ENCODE measurements at regions not wholly inside any gene's neighbourhood (a gene's known extent, or its start where the extent isn't known, plus 50 kb on each side); places are given as distances from the start of the nearest gene placed in this dataset.
"Not testable (repeated sequence)": the region's sequence is repeated elsewhere in the genome, so short reads cannot be mapped to it uniquely, and the experiment has no call there.

GRCh38 chr22:25417826-25418225, 146.6 kb upstream of the GRK3 start:
- DNase-seq (ENCODE audit: low spot score), result not testable (repeated sequence)

- DNase-seq (ENCODE audit: low spot score), result no peak
Measured at GRCh38 chr22:25419247-25420113, 145.0 kb upstream of the GRK3 start.

DNA sequence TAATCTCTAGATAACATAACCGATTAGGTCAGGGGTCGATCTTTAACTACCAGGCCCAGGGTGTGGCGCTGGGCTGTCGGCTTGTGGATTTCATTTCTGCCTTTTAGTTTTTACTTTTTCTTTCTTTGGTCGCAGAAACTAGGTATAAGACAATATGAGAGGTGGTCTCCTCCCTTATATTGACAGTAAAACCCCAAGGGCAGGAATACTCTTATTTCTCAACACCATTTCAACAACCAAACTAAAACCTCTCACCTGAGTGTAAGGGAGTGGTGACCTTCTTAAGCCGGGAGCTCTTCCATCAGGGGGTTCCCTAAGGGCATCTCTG, 144.4 kb upstream of the GRK3 start:
- DNase-seq (ENCODE audit: low spot score), result not testable (repeated sequence)

DNA sequence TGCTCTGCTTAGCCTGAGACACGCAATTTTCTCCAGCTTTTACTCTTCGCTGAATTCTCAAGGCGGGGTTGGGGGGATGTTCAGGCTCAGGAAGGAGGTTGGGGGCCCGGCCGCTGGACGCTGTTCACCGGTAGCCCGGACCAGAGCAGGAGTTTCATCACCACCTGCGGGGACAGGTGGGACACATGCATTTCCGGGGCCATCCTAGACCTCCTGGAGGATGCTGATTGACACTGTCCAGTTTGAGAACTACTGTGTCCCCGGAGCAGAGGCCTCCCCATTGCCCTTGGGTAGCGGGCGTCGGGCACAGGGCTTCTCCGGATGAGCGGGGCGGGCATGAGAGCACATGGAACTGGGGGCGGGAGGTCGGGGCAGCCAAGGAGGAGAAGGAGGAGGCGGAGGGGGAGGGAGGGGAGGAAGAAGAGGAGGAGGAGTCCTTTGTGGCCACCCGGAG, 144.0 kb upstream of the GRK3 start:
- DNase-seq (ENCODE audit: low spot score), result no peak

DNA sequence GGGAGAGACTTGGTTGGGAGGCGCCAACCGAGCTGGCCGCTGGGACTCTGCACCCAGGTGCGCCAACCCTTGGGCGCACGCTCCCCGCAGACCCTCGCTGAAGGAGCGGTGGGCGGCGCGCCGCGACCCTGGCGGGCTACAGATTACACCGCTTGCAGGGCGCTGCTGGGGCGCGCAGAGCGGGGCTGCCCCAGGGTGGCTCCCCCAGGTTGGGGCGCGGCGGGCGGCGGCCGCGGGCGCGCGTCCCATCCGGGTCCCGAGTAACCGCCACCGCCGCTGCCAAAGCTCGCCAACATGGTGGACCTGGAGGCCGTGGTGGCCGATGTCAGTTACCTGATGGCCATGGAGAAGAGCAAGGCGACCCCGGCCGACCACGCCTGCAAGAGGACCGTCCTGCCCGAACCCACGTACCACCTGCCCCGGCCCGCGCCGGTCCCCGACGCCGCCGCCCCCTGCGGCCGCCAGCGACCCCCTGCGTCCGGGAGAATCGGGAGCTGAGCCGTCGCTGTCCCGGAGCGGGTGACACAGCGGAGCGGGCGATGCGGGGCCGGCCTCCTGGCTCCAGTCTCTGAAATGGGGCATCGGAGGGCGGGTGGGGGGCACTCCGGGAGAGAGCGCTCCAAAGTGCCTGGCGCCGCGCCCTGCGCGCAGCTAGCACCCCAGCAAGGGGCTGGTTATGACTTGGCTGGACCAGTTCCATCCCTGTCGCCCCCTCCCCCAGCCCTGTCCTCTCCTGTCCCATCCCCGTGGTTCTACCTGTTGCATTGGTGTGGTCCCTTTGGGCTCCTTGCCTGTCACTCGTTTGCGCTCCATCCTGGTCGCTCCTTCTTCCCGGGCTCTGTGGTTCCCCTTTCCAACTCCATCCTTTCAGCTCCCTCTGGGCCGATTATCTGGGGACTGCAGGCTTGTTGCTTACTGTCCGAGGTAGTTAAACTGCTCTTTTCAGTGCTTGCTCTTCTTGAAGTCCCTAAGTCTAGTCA, 143.3 kb upstream of the GRK3 start:
- no peak for DNase-seq (ENCODE audit: low spot score)

DNA sequence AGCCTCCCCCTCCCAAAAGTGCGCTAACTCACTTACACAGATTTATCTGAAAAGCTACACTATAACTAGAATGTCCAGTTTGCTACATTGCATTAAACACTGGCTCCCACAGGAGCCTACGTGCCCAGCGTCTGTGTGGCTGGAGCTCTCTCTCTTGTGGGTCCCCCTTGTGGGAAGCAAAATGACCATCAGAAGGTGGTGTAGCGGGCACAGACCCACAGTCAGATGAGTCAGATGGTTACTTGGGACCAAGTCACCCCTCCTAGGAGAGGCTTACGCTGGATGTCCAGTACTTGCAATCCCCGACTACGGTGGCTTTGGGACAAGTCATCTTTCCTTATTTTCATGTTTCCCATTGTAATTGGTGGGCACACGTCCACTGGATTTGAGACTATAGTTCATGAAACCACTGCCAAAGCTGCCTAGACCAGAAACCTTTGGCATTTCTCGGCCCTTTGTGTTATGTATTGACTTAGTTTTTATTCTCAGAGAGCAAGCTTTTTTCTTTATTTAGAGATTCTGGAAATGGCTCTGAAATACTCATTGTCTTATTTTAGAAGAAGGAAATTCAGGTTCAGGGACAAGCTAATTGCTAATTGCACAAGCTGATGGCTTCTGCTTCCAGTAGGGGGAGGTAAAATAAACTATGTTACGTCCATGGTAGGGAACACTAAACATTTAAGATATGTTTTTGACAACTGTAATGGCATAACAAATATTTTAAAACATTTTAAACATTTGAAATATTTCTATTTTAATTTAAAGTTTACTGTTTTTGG, 137.8 kb upstream of the GRK3 start:
- DNase-seq (ENCODE audit: low spot score), result not testable (repeated sequence)

GRCh38 chr22:25431637-25432342, 132.7 kb upstream of the GRK3 start:
- DNase-seq (ENCODE audit: low spot score), result not testable (repeated sequence)

DNA sequence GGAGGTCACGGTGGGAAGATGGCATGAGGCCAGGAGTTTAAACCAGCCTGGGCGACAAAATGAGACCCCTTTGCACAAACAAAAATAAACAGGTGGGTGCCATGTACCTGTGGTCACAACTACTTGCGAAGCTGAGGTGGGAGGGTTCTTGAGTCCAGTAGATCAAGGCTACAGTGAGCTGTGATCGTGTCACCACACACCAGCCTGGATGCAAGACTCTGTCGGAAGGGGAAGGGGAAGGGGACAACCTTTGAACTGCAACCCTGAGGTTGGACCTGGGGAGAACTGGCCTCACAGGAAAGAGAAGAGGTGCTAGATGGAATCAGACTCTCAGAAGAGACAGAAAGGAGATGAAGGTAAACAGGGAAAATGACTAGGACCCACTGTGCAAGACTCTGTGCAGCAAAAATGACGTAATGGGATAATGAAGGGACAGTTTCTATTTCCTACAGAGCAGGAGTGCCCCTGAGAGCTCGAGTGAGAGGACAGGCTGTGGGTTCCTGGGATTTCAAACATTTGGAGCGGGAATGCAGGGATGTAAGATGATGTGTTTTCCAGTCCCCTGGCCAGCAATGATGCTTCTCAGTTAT, 131.0 kb upstream of the GRK3 start:
- not testable (repeated sequence) for DNase-seq (ENCODE audit: low spot score)

DNA sequence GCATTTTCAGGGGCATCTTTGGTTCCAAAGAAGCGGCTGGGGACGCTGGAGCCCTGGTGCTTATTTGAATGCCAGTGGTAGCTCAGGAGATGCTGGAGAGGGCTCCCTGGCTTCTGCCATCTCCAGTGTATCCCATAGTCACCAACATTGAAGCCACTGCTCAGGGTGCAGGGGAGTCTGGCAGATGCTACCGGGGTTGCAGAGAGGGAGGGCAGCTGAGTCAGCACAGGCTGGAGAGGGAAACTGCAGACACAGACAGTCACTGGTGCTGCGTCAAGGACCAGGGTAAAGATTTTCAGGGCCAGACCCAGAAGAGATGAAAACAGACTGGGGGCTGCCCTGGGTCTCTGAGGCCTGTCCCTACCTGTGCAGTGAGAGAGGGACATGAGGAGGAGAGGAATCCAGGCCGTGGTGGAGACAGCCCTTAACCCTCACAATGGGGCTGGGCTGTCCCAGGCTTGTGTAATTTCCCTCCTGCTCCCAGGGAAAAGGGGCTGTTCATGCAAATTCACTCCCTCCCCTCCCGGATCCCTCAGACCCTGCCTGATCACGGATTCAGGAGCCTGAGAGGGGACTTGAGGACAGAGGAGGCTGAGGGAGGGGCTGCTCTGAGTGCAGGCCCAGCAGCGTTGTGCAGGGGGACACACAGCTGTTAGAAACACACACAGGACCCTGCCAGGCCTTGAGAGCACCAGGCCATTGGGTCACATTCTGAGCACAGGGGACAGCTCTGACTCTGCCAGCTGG, 126.9 kb upstream of the GRK3 start:
- no peak for DNase-seq (ENCODE audit: low spot score)

GRCh38 chr22:25447067-25447685, 117.3 kb upstream of the GRK3 start:
- no peak for DNase-seq (ENCODE audit: low spot score)

- DNase-seq (ENCODE audit: low spot score), result peak; percentile 82
Measured at GRCh38 chr22:25447686-25448434, 116.6 kb upstream of the GRK3 start.

DNA sequence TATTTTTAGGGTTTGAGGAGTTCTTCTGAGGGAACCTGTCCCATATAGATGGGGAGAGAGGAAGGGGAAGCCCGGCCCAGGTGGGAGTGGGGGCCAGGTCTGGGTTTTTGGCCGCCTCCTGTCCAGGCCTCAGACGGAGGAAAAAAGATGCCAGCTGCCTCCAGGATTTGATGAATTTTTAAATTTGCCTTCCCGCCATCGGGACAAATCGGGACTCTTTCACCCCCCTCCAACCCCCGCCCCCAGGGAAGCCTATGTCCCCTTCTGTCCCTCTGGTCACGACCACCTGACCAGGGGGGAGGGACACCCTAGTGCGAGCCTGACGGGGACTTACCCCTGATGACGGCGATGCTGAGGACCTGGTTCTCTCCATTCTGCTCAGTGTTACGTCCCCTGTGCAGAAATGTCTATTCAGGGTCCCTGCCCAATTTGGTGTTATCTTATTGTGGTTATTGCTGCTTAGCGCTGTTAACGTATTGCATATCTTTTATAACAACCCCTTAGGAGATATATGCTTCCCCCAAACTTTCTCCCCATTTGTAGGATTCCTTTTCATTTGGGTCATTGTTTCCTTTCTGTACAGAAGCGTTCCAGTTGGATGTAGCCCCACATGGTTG, 115.9 kb upstream of the GRK3 start:
- peak; percentile 58 for DNase-seq (ENCODE audit: low spot score)

- peak; percentile 42 for DNase-seq (ENCODE audit: low spot score)
Measured at GRCh38 chr22:25449781-25450317, 114.6 kb upstream of the GRK3 start.

GRCh38 chr22:25451480-25452114, 112.9 kb upstream of the GRK3 start:
- no peak for DNase-seq (ENCODE audit: low spot score)

- no peak for DNase-seq (ENCODE audit: low spot score)
Measured at GRCh38 chr22:25452116-25452700, 112.3 kb upstream of the GRK3 start.

GRCh38 chr22:25453058-25453457, 111.4 kb upstream of the GRK3 start:
- DNase-seq (ENCODE audit: low spot score), result no peak

DNA sequence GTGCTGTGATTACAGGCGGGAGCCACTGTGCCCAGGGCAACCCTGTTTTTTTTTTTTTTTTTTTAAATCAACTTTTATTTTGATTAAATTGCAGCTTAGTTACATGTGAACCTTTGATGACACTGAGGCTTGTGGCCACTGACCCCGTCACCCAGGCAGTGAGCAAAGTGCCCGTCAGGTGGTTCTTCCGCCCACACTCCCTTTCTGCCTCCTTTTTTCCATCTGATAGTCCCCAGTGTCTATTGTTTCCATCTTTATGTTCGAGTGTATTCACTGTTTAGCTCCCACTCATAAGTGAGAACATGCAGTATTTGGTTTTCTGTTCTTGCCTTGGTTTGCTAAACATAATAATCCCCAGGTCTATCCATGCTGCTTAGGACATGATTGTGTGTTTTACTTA, 110.9 kb upstream of the GRK3 start:
- no peak for DNase-seq (ENCODE audit: low spot score)
